ENCODE measurements at regions not wholly inside any gene's neighbourhood (a gene's known extent, or its start where the extent isn't known, plus 50 kb on each side); places are given as distances from the start of the nearest gene placed in this dataset.

- H4K91ac ChIP-seq (replicated peaks; ENCODE audit: insufficient read length, low read length), result no peak overlapping the region
- H3K18ac ChIP-seq (ENCODE audit: extremely low read depth, low read length), result no peak overlapping the region
- no peak overlapping the region for H3K4me2 ChIP-seq (ENCODE audit: insufficient read depth in 1 of 2, low read depth in 2 of 2, low read length in 2 of 2)
- H4K5ac ChIP-seq (ENCODE audit: insufficient read length, low read depth, low read length), result no peak overlapping the region
- H3K36me3 ChIP-seq (ENCODE audit: control insufficient read depth in 2 of 4, insufficient read depth in 4 of 4, low read length in 3 of 4), result no peaks in the 10 kb centered on the region
- H3K4me3 ChIP-seq (ENCODE audit: extremely low read depth in 1 of 4, insufficient read depth in 2 of 4, low read depth in 3 of 4, low read length in 4 of 4), result no peak overlapping the region
- FAIRE-seq (no peak), DNase-seq (ENCODE audit: low read depth in 1 of 2, low spot score in 2 of 2) (no peak)
- POLR2A ChIA-PET (ENCODE audit: partially characterized antibody), result no interaction called here
- WGBS, 2 experiments (ENCODE audit: extremely low coverage in 1 of 2, insufficient coverage in 1 of 2, insufficient read length in 1 of 2, insufficient replicate concordance in 2 of 2, low coverage in 1 of 2, low lambda C conversion rate in 2 of 2, missing lambda C conversion rate in 1 of 2), result 93% methylated on average over 3 of the region's 3 CpGs; no CpG with 5 or more reads in 1 of the 2 experiments
- H3K79me2 ChIP-seq (ENCODE audit: control insufficient read depth in 1 of 2, insufficient read depth in 2 of 2, low read length in 2 of 2), result no peaks in the 10 kb centered on the region
- H3K9me3 ChIP-seq (ENCODE audit: insufficient read depth in 2 of 2, low read depth in 1 of 2, low read length in 1 of 2), result no peaks in the 10 kb centered on the region
- TF ChIP-seq YY1 (IDR thresholded peaks at IDR 0.05; ENCODE audit: low read depth, low read length) (no peak), E2F6 (IDR thresholded peaks at IDR 0.05) (no peak), CBX5 (IDR thresholded peaks at IDR 0.05; ENCODE audit: low read depth, low read length) (no peak), RXRA (IDR thresholded peaks at IDR 0.05; ENCODE audit: insufficient read depth, low read depth, low read length) (no peak), TCF12 (IDR thresholded peaks at IDR 0.05; ENCODE audit: low read depth, low read length) (no peak), TEAD4 (IDR thresholded peaks at IDR 0.05; ENCODE audit: low read depth, low read length) (no peak), HDAC2 (IDR thresholded peaks at IDR 0.05; ENCODE audit: borderline replicate concordance in 1 of 2, low read depth in 2 of 2, low read length in 2 of 2) (no peak), CHD1 (IDR thresholded peaks at IDR 0.05; ENCODE audit: low read depth, low read length) (no peak), KDM1A (IDR thresholded peaks at IDR 0.05; ENCODE audit: borderline replicate concordance, low read length) (no peak), POU5F1 (IDR thresholded peaks at IDR 0.05; ENCODE audit: low read depth, low read length) (no peak), SIX5 (IDR thresholded peaks at IDR 0.05; ENCODE audit: low read depth, low read length) (no peak), SP2 (IDR thresholded peaks at IDR 0.05; ENCODE audit: low read length) (no peak), KDM5A (IDR thresholded peaks at IDR 0.05; ENCODE audit: low read length) (no peak)
- H4K8ac ChIP-seq (ENCODE audit: extremely low read depth, insufficient read depth, low read length), result no peak overlapping the region
- no peak overlapping the region for H3K27ac ChIP-seq (ENCODE audit: low read depth, low read length)
- no peak overlapping the region for H3K9ac ChIP-seq (replicated peaks in 1 of 4; ENCODE audit: extremely low read depth in 1 of 4, low read depth in 3 of 4, low read length in 3 of 4)
- no peak overlapping the region for H2AFZ ChIP-seq (ENCODE audit: low read length)
- no peak overlapping the region for H2BK120ac ChIP-seq (replicated peaks; ENCODE audit: low read depth, low read length)
- no peak overlapping the region for H2BK15ac ChIP-seq (ENCODE audit: low read length)
- no peak overlapping the region for H3K56ac ChIP-seq (replicated peaks; ENCODE audit: insufficient read length, low read depth, low read length)
- H3K27me3 ChIP-seq (replicated peaks in 1 of 4; ENCODE audit: control insufficient read depth in 3 of 4, extremely low read depth in 1 of 4, insufficient read depth in 3 of 4, low read length in 3 of 4), result no peaks in the 10 kb centered on the region
- CTCF ChIA-PET (ENCODE audit: partially characterized antibody), result interaction anchor here (1.8 kb wide), 1 partner anchor 314 kb away, joined by 7 read pairs; no protein-coding TSS in a partner anchor
- no peak overlapping the region for H3K4ac ChIP-seq (replicated peaks; ENCODE audit: insufficient read length, low read depth, low read length)
- H3K14ac ChIP-seq (ENCODE audit: insufficient read length), result no peak overlapping the region
- no peak overlapping the region for H2BK12ac ChIP-seq (ENCODE audit: low read depth, low read length)
- H2BK5ac ChIP-seq (ENCODE audit: low read depth, low read length), result no peak overlapping the region
- no peak overlapping the region for H2BK20ac ChIP-seq (ENCODE audit: low read length)
- H3K4me1 ChIP-seq (replicated peaks in 1 of 4; ENCODE audit: control insufficient read depth in 3 of 4, insufficient read depth in 4 of 4, low read length in 3 of 4), result peaks cover 0 to 3% (median under 1%) of the 10 kb centered on the region in 4 experiments; a peak in 2 of 7 replicates
- no peaks in the 10 kb centered on the region for H4K20me1 ChIP-seq (replicated peaks in 1 of 2; ENCODE audit: control insufficient read depth in 1 of 2, insufficient read depth in 2 of 2, low read length in 2 of 2)
- H3K23ac ChIP-seq (ENCODE audit: insufficient read length), result no peak overlapping the region
- no peaks in the 10 kb centered on the region; the same call in 1 of the 2 replicates for H3K23me2 ChIP-seq (ENCODE audit: low read depth, low read length)
- H2AK5ac ChIP-seq (ENCODE audit: low read depth, low read length), result no peak overlapping the region
- no peaks in the 10 kb centered on the region for H3K79me1 ChIP-seq (ENCODE audit: low read depth, low read length)
These were observed 216.3 kb downstream of the SATB1 start for GRCh38 chr3:18208856-18209255.

Measured in H1 (cell line).